Right cardiac atrium (tissue), 5 donors: ENCODE measurements at regions not wholly inside any gene's neighbourhood (a gene's known extent, or its start where the extent isn't known, plus 50 kb on each side); places are given as distances from the start of the nearest gene placed in this dataset.

Experiments used
- ATAC-seq, 2 donors: fragments of 200-7000 bp; cut with Tn5 transposase; one replicate each; pipeline versions ENCODE4 v1.8.0 to v1.9.1; 2020; ENCODE audit warnings: moderate library complexity in 2 of 2, mild to moderate bottlenecking in 1 of 2
- DNase-seq, 3 donors: peaks; one replicate each; pipeline ENCODE4 v3.0.0-alpha.2; 2020
- H3K27ac ChIP-seq: one replicate; pipeline ENCODE4 v1.5.1; 2013; ENCODE audit warnings: mild to moderate bottlenecking, low read length, control low read depth, moderate library complexity
- H3K27me3 ChIP-seq: one replicate; pipeline ENCODE4 v1.6.1; 2013; ENCODE audit not compliant: control insufficient read depth, insufficient read depth
- H3K4me1 ChIP-seq: one replicate; pipeline ENCODE4 v1.6.1; 2013; ENCODE audit warnings: low read length; ENCODE audit not compliant: control insufficient read depth, insufficient read depth
- H3K4me3 ChIP-seq: one replicate; pipeline ENCODE4 v1.5.1; 2013; ENCODE audit warnings: low read length, control low read depth
- H3K9me3 ChIP-seq: one replicate; pipeline ENCODE4 v1.6.1; 2013; ENCODE audit warnings: low read length; ENCODE audit not compliant: control insufficient read depth
- WGBS: extraction: QIAGEN DNeasy Blood & Tissue Kit; methylation state at CpG from one replicate; pipeline ENCODE4 v1.1.7; 2013; 5-methylcytosine and 5-hydroxymethylcytosine counted together
- intact Hi-C, 4 donors: fragments of 100-400 bp; cut with DNase I; formaldehyde crosslinking; loops; one replicate each; pipeline versions ENCODE4 v1.11.0 to v1.14.0; 2022 to 2023
- donor health status: healthy with polysubstance abuse.
- donor health status: DM: no; HTN: yes; CAD: no.
- donor health status: DM: no; HTN: no; CAD: no.
- donor health status: DM: no; HTN: yes; CAD: no; lungs with severe emphysema.
- donor health status: DM: yes; HTN: yes; CAD: no.

DNA sequence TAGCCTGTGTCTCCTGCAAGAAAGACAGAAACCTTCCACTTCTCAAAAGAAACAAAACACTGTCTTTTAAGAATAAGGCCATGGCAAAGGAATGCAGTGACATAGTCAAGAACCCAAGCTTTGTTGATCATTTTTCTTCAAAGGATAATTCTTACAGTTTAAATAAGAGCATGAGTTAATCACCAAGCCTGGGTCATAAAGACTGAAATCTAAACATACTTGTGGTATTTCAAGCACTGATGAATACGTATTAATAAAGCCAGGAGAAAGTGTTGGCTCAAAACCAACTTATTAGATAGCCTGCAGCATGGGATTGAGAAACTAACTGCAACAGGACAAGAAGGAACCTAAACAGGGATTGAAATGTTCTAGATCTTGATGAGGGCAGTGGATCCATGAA lies 143.3 kb upstream of the MTNR1B start:
- Histone ChIP-seq H3K27me3 (no peaks in the 10 kb centered on the region), H3K27ac (no peak overlapping the region), H3K9me3 (no peaks in the 10 kb centered on the region), H3K4me3 (no peak overlapping the region), H3K4me1 (no peaks in the 10 kb centered on the region)
- 38% methylated on average over 1 of the region's 1 CpG for WGBS
- intact Hi-C loops: no loop called here
- DNase-seq (no peak), ATAC-seq (no peak)

DNA sequence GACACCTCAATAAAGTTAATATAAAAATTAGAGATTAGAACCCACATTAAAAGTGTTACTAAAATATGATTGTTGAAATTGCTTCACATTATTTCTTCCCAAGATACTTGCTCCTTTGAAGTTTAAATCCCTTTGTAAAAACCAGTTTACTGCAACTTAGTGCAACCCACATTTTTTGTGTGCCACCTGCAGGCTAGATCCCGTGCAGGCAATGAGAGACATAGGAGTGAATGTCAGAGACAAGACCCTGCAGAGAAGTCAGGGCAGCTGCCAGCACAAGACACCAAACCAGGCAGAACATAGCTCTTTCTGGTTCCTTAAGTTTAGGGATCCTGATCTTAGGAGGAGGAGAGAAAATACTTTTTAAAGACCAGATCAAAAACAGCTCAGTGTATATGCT lies 142.8 kb upstream of the MTNR1B start:
- Histone ChIP-seq H3K4me1 (no peaks in the 10 kb centered on the region), H3K27ac (no peak overlapping the region), H3K27me3 (no peaks in the 10 kb centered on the region), H3K4me3 (no peak overlapping the region), H3K9me3 (no peaks in the 10 kb centered on the region)
- intact Hi-C loops: no loop called here
- WGBS: 73% methylated on average over 1 of the region's 1 CpG
- no peak for ATAC-seq
- no peak for DNase-seq

DNA sequence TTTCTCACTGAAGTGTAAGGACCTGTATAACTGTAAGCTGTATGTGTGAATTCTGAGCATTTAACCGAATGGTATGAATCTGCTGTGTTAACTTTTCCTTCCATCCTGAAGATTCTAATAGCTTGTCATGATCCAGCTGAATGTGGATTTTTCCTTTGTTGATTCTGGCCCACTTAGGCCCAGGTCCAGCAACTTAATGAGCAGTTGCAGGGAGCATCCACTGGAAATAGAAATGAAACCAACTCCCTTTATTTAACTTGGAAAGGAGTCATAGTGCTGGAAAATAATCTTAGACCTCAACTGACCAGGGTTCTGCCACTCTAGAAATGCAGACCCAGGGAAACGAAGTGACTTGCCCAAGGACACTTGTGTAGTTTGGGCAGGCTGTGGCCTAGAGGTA lies 142.3 kb upstream of the MTNR1B start:
- H3K4me1 ChIP-seq: no peaks in the 10 kb centered on the region
- WGBS: 61% methylated on average over 2 of the region's 2 CpGs
- ATAC-seq: peak in 1 of 2 donors; percentile 42
- no peak overlapping the region for H3K4me3 ChIP-seq
- DNase-seq: no peak
- no peak overlapping the region for H3K27ac ChIP-seq
- intact Hi-C loops: no loop called here
- no peaks in the 10 kb centered on the region for H3K27me3 ChIP-seq
- no peaks in the 10 kb centered on the region for H3K9me3 ChIP-seq

DNA sequence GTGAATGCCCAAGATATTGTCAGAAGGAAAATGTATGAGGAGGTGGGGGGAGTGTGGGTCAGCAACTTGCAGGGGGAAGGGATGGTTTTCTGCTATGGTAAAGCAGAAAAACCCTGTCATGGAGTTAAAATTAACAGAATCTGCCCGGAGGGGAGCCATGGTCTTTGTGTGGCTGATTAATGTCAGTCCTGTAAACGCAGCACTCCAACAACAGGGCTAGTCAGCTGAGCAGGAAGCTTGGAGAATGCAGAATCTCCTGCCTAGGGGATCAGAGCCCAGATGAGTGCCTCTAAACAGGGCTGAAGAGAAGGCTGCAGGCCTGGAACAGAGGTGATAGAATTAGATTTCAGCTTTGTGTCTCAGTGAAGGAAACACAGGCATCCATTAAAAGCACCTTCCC lies 140.9 kb upstream of the MTNR1B start:
- Histone ChIP-seq H3K9me3 (no peaks in the 10 kb centered on the region), H3K4me1 (no peaks in the 10 kb centered on the region), H3K27me3 (no peaks in the 10 kb centered on the region), H3K4me3 (no peak overlapping the region), H3K27ac (no peak overlapping the region)
- WGBS: 48% methylated on average over 2 of the region's 2 CpGs
- ATAC-seq: no peak
- intact Hi-C loops: no loop called here
- no peak for DNase-seq

DNA sequence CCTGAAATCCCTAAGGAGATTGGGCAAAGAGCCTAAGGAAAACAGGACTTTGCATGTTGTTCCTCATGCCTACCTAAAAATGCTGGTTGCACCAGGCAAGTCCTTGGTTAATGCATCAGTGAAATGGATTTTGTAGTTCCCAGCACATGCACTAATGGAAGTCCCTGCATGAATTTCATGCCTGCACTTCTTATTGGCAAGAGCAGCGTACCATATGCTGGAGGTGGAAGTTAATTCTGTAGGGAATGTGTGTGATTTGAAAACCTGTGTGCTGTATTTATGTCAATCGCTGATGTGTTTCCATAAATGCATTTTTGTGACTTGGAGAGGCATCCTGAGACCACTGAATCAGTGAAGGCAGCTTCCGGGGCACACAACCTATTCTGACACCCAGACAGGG lies 140.3 kb upstream of the MTNR1B start:
- Histone ChIP-seq H3K27me3 (no peaks in the 10 kb centered on the region), H3K4me3 (no peak overlapping the region), H3K9me3 (no peaks in the 10 kb centered on the region), H3K27ac (no peak overlapping the region), H3K4me1 (no peaks in the 10 kb centered on the region)
- DNase-seq: no peak
- intact Hi-C loops: no loop called here
- no peak for ATAC-seq
- 96% methylated on average over 3 of the region's 3 CpGs for WGBS

DNA sequence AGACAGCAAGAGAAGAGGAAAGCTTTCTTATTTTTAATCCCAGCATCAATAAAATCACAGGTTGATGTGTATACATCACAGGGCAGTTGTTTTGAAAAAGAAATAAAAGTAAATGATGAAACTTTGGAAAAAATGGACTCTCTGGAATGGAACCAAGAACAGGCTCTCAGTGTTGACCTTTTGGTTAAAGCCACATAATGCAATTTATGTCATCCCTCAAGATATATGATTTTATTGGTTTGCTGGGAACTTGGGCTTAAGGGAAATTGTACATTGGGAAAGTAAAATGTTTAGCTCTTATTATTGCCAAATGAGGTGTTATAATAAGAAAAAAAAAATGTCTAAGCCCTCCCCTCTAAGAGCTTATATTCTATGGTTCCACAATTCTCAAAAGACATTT lies 139.8 kb upstream of the MTNR1B start:
- intact Hi-C loops: no loop called here
- H3K4me1 ChIP-seq: no peaks in the 10 kb centered on the region
- DNase-seq (no peak), ATAC-seq (no peak)
- H3K27ac ChIP-seq: no peak overlapping the region
- no peaks in the 10 kb centered on the region for H3K9me3 ChIP-seq
- no peak overlapping the region for H3K4me3 ChIP-seq
- no peaks in the 10 kb centered on the region for H3K27me3 ChIP-seq

DNA sequence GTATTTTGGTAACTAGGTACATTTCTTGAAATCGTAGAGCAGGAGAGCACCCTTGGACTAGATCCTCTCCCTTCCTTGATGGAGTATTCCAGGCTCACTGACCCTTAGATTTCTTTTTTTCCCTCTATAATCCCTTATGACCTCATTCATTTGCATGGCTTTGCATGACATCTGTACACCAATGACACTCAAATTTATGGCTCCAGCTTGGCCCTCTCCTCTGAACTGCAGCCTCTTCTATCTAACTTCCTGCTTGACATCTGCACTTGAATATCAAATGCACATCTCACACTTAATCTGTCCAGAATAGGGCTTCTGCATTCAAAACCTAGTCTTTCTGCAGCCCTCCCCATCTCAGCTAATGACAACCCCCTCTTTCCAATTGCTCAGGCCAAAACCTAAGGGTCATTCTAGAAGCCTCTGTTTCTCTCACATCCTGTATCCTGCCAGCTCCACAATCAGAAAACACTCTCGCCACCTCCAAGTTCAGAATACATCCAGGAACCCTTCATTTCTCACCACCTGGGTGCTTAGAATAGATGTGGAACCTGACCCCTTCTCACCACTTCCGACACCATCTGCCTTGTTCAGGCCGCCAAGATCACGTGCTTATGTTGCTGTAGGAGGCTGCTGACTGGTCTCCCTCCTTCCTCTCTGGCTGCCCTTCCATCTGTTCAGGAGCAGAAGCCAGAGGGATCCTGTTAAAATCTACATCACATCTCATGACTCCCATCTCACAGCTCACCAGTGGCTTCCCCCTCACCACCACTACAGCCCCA lies 138.9 kb upstream of the MTNR1B start:
- no peak for DNase-seq
- H3K27ac ChIP-seq: no peak overlapping the region
- WGBS: 65% methylated on average over 5 of the region's 5 CpGs
- H3K9me3 ChIP-seq: no peaks in the 10 kb centered on the region
- intact Hi-C loops: no loop called here
- H3K4me3 ChIP-seq: no peak overlapping the region
- H3K27me3 ChIP-seq: no peaks in the 10 kb centered on the region
- no peak for ATAC-seq
- no peaks in the 10 kb centered on the region for H3K4me1 ChIP-seq

DNA sequence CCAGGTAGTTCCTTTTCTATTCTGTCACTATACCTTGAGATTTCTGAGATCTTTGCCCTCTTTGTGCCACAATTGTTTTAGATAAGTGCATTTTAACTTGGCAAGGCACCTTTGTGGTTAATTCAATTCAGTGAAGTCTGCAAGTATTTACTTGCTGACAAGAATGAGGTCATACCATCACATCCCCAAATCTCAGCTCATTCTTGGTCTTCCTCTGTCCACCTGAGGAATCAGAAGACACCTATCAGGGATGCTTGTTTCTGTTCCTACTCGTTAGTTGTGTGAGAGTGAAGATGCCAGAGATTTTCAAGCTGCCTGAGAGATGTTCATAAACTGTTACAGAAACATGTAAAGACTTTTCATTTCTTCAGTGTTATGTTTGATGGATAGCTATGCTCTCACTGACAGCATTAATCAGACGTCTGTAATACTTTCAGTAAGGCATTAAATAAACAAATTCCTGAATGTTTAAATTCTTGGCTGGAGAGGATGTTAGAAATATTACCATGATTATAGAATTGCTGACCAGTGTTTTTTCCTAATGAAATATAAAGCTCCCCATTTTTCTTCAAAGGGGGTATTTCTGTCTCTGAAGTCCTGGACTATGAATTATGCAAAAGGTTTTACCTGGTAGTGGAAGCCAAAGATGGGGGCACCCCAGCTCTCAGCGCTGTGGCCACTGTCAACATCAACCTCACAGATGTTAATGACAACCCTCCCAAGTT lies 135.0 kb upstream of the MTNR1B start:
- no peaks in the 10 kb centered on the region for H3K27me3 ChIP-seq
- H3K27ac ChIP-seq: no peak overlapping the region
- no peaks in the 10 kb centered on the region for H3K4me1 ChIP-seq
- WGBS: 62% methylated on average over 3 of the region's 3 CpGs
- intact Hi-C loops: no loop called here
- no peaks in the 10 kb centered on the region for H3K9me3 ChIP-seq
- no peak overlapping the region for H3K4me3 ChIP-seq
- ATAC-seq (no peak), DNase-seq (no peak)

DNA sequence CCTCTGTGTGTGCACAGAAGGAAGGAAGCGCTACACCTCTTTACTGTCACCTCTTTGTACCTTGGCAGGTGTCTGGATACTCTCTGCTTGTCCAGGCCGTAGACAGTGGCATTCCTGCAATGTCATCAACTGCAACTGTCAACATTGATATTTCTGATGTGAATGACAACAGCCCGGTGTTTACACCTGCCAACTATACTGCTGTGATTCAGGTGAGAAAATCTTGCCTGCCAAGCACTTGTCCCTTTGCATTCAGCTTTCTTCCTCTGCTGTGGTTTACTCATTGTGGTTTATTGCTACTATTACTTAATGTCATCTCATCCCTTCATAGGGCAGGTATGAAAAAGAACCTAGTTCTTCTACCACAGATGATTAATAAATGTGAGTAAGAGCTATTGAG lies 131.9 kb upstream of the MTNR1B start:
- Histone ChIP-seq H3K27me3 (no peaks in the 10 kb centered on the region), H3K9me3 (no peaks in the 10 kb centered on the region), H3K4me1 (no peaks in the 10 kb centered on the region), H3K4me3 (no peak overlapping the region), H3K27ac (no peak overlapping the region)
- no peak for ATAC-seq
- intact Hi-C loops: no loop called here
- DNase-seq: no peak
- WGBS: 79% methylated on average over 3 of the region's 3 CpGs

DNA sequence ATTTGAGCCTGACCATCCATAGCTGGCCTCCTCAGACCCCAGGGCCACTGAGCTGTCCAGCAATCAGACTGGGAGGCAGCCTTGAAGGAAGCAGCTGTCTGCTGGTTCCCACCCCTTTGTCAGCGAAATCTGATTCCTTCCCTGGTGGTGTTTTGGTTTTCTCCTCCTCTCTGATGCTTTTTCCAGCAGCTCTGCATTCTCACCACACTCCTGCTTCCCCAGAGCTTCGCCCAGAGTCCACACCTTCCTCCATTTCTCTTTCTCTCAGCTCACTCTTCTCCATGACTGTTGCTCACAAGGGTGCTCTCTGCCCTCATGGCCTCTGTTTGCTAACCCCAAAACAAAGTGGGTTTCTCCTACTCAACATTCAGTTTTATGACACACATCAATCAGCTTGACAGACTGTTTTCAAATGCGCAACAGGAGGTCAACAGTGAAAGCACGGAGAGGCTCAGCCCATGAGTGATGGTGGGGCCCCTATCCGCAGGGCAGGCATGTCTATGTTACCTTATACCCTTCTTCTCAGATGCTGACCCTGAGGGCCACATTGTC lies 130.6 kb upstream of the MTNR1B start:
- WGBS: 55% methylated on average over 5 of the region's 5 CpGs
- intact Hi-C loops: no loop called here
- ATAC-seq: no peak

DNA sequence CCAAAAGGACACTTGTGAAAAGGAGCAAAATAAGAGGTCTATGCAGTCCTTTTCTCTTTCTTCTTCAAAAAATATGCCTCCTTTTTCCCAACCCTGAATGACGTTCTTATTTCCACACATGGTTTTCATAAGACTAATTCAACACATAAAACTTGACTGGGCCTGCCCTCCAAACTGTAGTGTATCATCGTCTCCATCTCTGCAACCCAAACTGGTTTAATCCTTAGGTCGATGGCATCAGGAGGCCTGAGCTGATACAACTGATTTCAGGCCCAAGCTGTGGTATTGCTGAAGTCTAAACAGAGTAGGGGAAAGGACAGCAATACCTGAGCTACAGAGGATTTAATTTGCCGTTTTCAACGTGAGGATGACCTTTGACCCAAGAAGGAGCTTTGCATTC lies 130.0 kb upstream of the MTNR1B start:
- intact Hi-C loops: no loop called here
- DNase-seq: no peak
- ATAC-seq: no peak
- Histone ChIP-seq H3K4me3 (no peak overlapping the region), H3K27ac (no peak overlapping the region), H3K4me1 (no peaks in the 10 kb centered on the region), H3K9me3 (no peaks in the 10 kb centered on the region), H3K27me3 (no peaks in the 10 kb centered on the region)
- 79% methylated on average over 5 of the region's 5 CpGs for WGBS

More for the DNA sequence above, 130.6 kb upstream of the MTNR1B start:
- Histone ChIP-seq H3K4me3 (no peak overlapping the region), H3K9me3 (no peaks in the 10 kb centered on the region), H3K4me1 (no peaks in the 10 kb centered on the region), H3K27me3 (no peaks in the 10 kb centered on the region), H3K27ac (no peak overlapping the region)
- DNase-seq: no peak
